Stimulated activated CD4-positive, alpha-beta T cell treated with anti-CD3 and anti-CD28 coated beads, Interleukin-12 subunit alpha, Interleukin-12 subunit beta, amount 100 ng/mL, for 24 hours (primary cell): ENCODE measurements at regions not wholly inside any gene's neighbourhood (a gene's known extent, or its start where the extent isn't known, plus 50 kb on each side); places are given as distances from the start of the nearest gene placed in this dataset.

Experiments
- DNase-seq, 2 experiments: peaks; one replicate each; pipeline ENCODE4 v3.0.0-alpha.2; 2020; ENCODE audit warnings: low read depth in 2 of 2

GRCh38 chr21:17981060-17981740 is 162.0 kb upstream of the C21orf91 start:
- DNase-seq = no peak

DNA sequence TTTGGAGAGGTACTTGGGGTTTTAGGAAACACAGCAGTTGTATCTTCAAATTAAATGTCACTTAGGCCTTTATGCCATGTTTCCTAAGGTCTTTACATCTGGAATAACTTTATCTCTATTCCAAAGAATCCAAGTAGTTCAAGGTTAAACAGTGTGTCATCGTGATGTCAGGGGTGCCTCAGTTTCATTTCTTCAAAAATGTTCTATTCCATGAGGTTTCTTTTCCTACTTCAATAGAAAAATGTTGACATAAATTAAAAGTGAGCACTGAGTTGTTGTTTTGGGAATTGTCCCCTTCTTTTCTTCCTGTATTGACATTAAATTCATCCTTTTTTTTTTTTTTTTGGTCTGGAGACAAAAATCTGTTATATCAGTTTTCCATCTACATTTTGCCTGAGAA is 160.6 kb upstream of the C21orf91 start:
- no peak for DNase-seq

DNA sequence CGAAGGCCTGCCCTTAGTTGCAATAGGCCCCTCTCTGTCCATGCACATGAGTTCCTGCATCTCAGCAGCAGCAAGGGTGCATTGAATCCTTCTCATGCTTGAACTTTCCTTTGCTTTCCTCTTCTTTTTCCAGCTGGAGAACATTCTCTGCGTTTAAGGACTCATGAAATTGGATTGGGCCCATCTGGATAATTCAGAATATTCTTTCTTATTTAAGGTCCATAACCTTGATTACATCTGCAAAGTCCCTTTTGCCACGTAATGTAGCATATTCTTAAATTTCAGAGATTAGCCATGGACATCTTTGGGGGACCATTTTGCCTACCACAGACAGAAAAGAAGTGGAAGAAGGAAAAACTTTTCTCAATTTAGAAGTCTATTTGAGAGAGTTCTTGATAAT is 159.7 kb upstream of the C21orf91 start:
- DNase-seq = no peak

DNA sequence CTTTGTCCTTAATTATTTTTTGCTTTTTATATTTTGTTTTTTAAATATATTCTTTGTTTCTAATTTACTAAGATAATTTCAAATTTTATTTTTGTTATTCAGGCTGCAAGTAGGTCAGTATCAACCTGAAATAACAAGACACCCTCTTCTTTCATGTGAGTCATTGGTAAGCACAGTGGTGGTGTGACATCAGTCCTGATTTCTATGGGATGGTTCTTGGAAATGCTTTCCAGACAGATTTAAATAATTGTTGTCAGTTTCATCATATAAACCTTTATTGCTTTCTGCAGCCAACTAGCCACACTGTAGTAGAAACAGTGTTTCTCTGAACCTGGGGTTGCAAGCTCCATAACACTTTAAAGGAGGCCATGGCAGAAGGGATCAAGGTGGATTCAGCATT is 157.5 kb upstream of the C21orf91 start:
- no peak for DNase-seq

- DNase-seq = no peak
These were observed 157.0 kb upstream of the C21orf91 start for GRCh38 chr21:17976139-17976538.

GRCh38 chr21:17967319-17967718 is 148.2 kb upstream of the C21orf91 start:
- no peak for DNase-seq

DNA sequence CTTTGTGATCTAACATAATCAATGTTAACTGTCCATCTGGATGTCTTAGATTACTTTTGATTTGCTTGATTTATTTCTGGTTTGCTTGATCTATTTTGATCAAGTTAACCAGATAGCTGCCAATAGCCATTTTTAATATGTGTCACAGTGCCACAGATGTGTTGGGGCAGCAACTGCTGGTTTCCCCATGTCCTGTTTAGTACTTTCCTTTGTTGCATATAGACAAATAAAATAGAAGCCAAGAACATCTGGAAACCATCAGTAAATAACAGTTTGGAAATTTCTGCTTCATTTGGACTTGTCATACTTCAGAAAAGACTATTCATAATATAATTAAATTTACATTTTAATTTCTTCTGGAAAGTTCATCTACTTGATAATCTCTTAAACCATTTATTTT is 145.6 kb upstream of the C21orf91 start:
- DNase-seq = no peak

GRCh38 chr21:17964199-17964598 is 145.0 kb upstream of the C21orf91 start:
- no peak for DNase-seq

GRCh38 chr21:17950591-17950990 is 131.4 kb upstream of the C21orf91 start:
- DNase-seq = no peak

DNA sequence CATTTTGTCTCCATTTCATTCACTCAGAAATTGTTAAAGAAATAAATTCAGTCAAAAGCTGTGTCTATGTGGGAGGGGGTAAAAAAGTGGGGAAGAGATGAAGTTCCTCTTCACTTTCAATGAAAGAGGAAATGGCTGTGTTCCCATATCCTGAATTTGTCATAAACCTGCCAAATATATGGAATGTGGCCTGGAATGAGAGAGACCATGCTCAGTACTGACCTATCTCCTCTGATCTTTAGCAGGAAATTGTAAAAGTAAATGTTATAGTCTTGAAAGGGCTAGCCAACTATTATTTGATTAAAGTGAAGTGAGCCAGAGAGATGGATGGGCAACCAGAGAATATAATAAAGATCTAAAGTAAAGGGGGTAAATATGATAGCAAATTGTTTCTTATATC is 130.3 kb upstream of the C21orf91 start:
- no peak for DNase-seq

- DNase-seq = no peak
These were observed 128.4 kb upstream of the C21orf91 start for GRCh38 chr21:17947531-17947930.

DNA sequence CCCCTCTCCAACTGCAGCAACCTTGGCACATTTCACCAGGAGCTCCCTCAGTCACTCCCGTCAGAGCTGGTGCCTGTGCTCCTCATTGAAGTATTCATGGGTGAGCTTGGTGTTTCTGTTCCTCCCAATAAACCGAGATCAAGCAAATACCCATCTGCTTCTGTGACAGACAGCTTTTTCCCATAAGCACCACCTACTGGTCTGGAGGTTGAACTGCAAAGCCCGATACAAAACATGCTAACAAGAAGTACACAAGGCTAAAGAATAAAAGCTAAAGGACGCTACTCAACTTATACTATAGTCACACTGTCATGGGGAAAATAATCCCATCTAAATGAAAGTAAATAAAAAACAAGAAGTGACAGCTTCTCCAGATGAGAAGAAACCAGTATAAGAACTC is 111.9 kb upstream of the C21orf91 start:
- no peak for DNase-seq

- DNase-seq = no peak
These were observed 110.9 kb upstream of the C21orf91 start for GRCh38 chr21:17930093-17930492.

GRCh38 chr21:17929510-17929909 is 110.4 kb upstream of the C21orf91 start:
- DNase-seq = no peak

DNA sequence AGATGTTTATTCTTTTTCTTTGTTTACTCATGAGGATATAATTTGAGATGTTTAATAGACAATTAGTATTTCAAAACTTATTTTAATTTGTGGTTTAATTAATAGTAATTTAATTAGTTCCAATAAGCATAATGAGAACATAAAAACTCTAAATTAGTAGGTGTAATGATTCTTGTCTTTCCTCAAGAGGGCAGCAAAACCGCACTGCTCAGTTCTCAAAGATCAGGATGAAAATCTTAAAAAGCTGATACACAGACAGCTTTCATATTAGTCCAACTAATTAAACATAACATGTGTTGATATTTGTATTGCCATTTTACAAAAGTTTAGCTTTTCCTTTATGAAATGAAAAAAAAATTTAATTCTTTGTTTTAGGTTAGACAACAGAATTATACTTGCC is 106.7 kb upstream of the C21orf91 start:
- DNase-seq = no peak

- DNase-seq = peak in 1 of 2 experiments; percentile 26
These were observed 105.9 kb upstream of the C21orf91 start for GRCh38 chr21:17925000-17925610.

GRCh38 chr21:17921579-17922530 is 102.7 kb upstream of the C21orf91 start:
- no peak for DNase-seq

DNA sequence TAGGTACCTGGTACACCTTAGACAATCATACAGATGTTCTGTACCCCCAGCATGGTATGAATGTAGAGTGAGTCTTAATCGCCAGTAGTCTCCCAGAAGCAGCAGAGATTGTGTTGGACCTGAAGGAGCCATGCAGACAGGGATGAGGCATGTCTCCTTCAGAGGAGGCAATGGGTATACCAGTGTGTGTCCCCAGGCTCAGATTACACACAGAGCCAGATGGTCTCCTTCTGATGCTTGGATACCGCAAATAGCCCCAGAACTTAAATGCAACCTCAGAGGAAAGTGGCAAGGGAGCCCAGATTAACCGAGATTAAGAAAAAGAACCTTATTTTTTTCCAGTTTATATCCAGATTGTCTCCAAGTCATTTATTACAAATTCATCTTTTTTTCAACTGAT is 96.8 kb upstream of the C21orf91 start:
- DNase-seq = no peak

- no peak for DNase-seq
These were observed 92.5 kb upstream of the C21orf91 start for GRCh38 chr21:17911628-17912027.

- DNase-seq = no peak
These were observed 84.9 kb upstream of the C21orf91 start for GRCh38 chr21:17903929-17904639.

DNA sequence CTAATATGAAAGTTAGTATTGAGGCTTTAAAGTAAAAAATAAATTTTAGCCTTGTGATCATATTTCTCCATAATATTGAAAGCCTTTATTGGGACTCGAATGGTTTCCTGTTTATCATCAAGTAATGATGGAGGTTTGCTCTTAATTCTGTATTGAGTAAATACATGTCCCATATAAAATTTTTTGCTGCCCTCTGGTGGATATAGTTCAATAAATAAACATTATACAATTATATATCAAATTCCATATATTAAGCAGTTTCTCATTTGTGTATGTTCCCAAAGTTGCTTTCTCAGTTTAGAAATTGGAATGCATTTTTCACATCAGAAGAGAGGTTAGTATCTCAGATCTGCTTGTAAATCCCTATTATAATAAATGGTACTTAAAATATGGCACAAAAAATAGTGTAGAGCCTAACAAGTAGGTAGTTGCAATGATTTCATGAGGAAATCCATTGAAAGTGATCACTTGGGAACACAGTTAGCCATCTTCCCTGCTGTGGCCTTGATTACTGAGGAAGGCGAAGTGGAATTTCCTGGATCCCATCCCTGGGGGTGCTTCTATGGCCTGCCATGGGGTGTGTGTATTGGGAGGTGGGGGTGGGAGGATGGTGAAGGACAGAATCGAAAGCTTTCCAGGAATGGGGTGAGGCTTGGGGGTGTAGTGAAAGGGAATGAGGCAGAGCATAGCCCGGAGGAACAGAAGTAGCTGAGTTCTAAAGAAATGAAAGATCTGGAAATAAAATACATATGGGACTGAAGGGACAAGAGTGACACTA is 84.1 kb upstream of the C21orf91 start:
- no peak for DNase-seq
